Mesendoderm (in vitro differentiated cells): ENCODE measurements at regions not wholly inside any gene's neighbourhood (a gene's known extent, or its start where the extent isn't known, plus 50 kb on each side); places are given as distances from the start of the nearest gene placed in this dataset.
A peak's percentile ranks its signal among the peaks of the same experiment; 100 is the strongest.

Experiments
- DNase-seq: peaks from one replicate; pipeline ENCODE4 v3.0.0; 2013
- H2AK5ac ChIP-seq: 2 replicates; pipeline ENCODE4 v1.6.1; 2013; ENCODE audit warnings: low read length, inconsistent platforms
- H2BK120ac ChIP-seq: 2 replicates; pipeline ENCODE4 v1.6.1; 2013; ENCODE audit warnings: low read depth, mild to moderate bottlenecking, low read length, moderate library complexity, mixed read lengths
- H2BK15ac ChIP-seq: replicated peaks from 2 replicates; pipeline ENCODE4 v1.6.1; 2013; ENCODE audit warnings: low read depth, mild to moderate bottlenecking, moderate library complexity
- H2BK5ac ChIP-seq: 2 replicates; pipeline ENCODE4 v1.6.1; 2013; ENCODE audit warnings: low read length, inconsistent platforms
- H3K18ac ChIP-seq: 2 replicates; pipeline ENCODE4 v1.6.1; 2013; ENCODE audit warnings: mild to moderate bottlenecking, low read length, mixed read lengths
- H3K23ac ChIP-seq: one replicate; pipeline ENCODE4 v1.6.1; 2013; ENCODE audit warnings: low read length
- H3K27ac ChIP-seq: 2 replicates; pipeline ENCODE4 v1.5.1; 2013; ENCODE audit warnings: low read depth, mild to moderate bottlenecking, inconsistent platforms, low read length, moderate library complexity
- H3K27me3 ChIP-seq: 2 replicates; pipeline ENCODE4 v1.6.1; 2013; ENCODE audit warnings: low read length, control low read depth, mild to moderate bottlenecking, inconsistent platforms; ENCODE audit not compliant: insufficient read depth, poor library complexity
- H3K36me3 ChIP-seq: 2 replicates; pipeline ENCODE4 v1.6.1; 2013; ENCODE audit warnings: low read length, inconsistent platforms; ENCODE audit not compliant: control insufficient read depth, insufficient read depth
- H3K4ac ChIP-seq: one replicate; pipeline ENCODE4 v1.6.1; 2013; ENCODE audit warnings: low read depth, mild to moderate bottlenecking, low read length, moderate library complexity
- H3K4me1 ChIP-seq: 2 replicates; pipeline ENCODE4 v1.6.1; 2013; ENCODE audit warnings: low read depth, low read length, inconsistent platforms; ENCODE audit not compliant: control insufficient read depth
- H3K4me2 ChIP-seq: 2 replicates; pipeline ENCODE4 v1.6.1; 2013; ENCODE audit warnings: low read length
- H3K4me3 ChIP-seq: 2 replicates; pipeline ENCODE4 v1.5.1; 2013; ENCODE audit warnings: mild to moderate bottlenecking, low read length
- H3K56ac ChIP-seq: one replicate; pipeline ENCODE4 v1.6.1; 2013; ENCODE audit warnings: low read length
- H3K79me1 ChIP-seq: 2 replicates; pipeline ENCODE4 v1.6.1; 2013; ENCODE audit warnings: low read length, inconsistent platforms
- H3K79me2 ChIP-seq: 2 replicates; pipeline ENCODE4 v1.6.1; 2013; ENCODE audit warnings: mild to moderate bottlenecking, low read length; ENCODE audit not compliant: control insufficient read depth, insufficient read depth
- H3K9ac ChIP-seq: 2 replicates; pipeline ENCODE4 v1.6.1; 2013; ENCODE audit warnings: low read length, inconsistent platforms
- H4K5ac ChIP-seq: one replicate; pipeline ENCODE4 v1.6.1; 2013; ENCODE audit warnings: low read length
- H4K8ac ChIP-seq: one replicate; pipeline ENCODE4 v1.6.1; 2013; ENCODE audit warnings: low read depth, mild to moderate bottlenecking, control low read depth, low read length, moderate library complexity
- WGBS: extraction: QIAGEN DNeasy Blood & Tissue Kit; methylation state at CpG from one replicate; pipeline ENCODE4 v1.1.7; 2013; ENCODE audit warnings: low lambda C conversion rate, missing lambda C conversion rate; ENCODE audit not compliant: insufficient coverage; ENCODE audit errors: extremely low coverage; 5-methylcytosine and 5-hydroxymethylcytosine counted together

DNA sequence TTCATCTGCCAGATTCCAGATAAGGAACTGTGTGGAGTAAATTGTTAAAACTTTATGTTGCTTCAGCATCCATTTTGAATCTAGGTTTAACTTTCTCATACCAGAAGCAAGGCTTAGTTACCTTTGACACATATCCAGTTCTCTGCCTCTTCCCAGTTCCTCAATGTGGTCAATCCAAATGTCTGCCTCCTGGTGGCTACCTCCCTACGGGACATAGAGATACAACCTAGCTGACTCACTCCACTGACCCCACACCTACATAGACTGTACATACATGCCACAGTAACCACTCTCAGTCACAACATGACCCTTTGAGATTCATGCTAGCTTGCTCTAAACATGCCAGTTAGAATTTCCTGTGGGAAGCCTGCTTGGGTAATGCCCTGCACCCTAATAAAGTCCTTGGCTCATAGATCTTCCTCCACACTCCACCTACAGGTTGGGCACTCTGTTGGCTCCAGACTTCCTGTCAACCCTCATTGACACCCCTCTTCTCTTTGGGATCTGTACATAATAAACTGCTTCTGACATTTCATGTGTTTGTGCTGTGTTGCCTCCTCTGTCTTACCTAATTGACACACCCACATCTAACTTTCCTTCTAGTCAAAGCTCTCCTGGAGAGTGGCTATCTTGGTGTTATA lies 278.1 kb downstream of the HTR7 start:
- H3K4ac ChIP-seq: no peak overlapping the region
- no peak overlapping the region for H4K5ac ChIP-seq
- no peak overlapping the region for H2AK5ac ChIP-seq
- H3K36me3 ChIP-seq: no peaks in the 10 kb centered on the region
- H3K27me3 ChIP-seq: no peaks in the 10 kb centered on the region
- no peak overlapping the region for H3K4me2 ChIP-seq
- no peaks in the 10 kb centered on the region for H3K79me2 ChIP-seq
- no peak overlapping the region for H2BK15ac ChIP-seq
- no peak overlapping the region for H3K18ac ChIP-seq
- H3K56ac ChIP-seq: no peak overlapping the region
- no peak overlapping the region for H2BK120ac ChIP-seq
- DNase-seq: peak; percentile 82
- no peak overlapping the region for H4K8ac ChIP-seq
- H3K23ac ChIP-seq: no peak overlapping the region
- H2BK5ac ChIP-seq: no peak overlapping the region
- H3K27ac ChIP-seq: no peak overlapping the region
- no peak overlapping the region for H3K9ac ChIP-seq
- WGBS: no CpG with 5 or more reads among the region's 1 CpG
- H3K79me1 ChIP-seq: no peaks in the 10 kb centered on the region
- H3K4me1 ChIP-seq: no peaks in the 10 kb centered on the region
- no peak overlapping the region for H3K4me3 ChIP-seq

- H2BK120ac ChIP-seq: no peak overlapping the region
- no peak overlapping the region for H3K4me2 ChIP-seq
- no peak overlapping the region for H3K4ac ChIP-seq
- no peak overlapping the region for H2BK5ac ChIP-seq
- no peak overlapping the region for H3K9ac ChIP-seq
- H3K18ac ChIP-seq: no peak overlapping the region
- H3K79me1 ChIP-seq: no peaks in the 10 kb centered on the region
- no peak overlapping the region for H3K27ac ChIP-seq
- H2BK15ac ChIP-seq: no peak overlapping the region
- H4K8ac ChIP-seq: no peak overlapping the region
- DNase-seq: no peak
- H2AK5ac ChIP-seq: no peak overlapping the region
- no peak overlapping the region for H4K5ac ChIP-seq
- H3K56ac ChIP-seq: no peak overlapping the region
- H3K27me3 ChIP-seq: no peaks in the 10 kb centered on the region
- no CpG with 5 or more reads among the region's 3 CpGs for WGBS
- H3K4me3 ChIP-seq: no peak overlapping the region
- no peaks in the 10 kb centered on the region for H3K79me2 ChIP-seq
- no peak overlapping the region for H3K23ac ChIP-seq
- H3K4me1 ChIP-seq: no peaks in the 10 kb centered on the region
- H3K36me3 ChIP-seq: no peaks in the 10 kb centered on the region
Measured at GRCh38 chr10:90583416-90583815, 274.4 kb downstream of the HTR7 start.

GRCh38 chr10:90587081-90587491 lies 270.8 kb downstream of the HTR7 start:
- Histone ChIP-seq H4K8ac (no peak overlapping the region), H2BK5ac (no peak overlapping the region), H3K23ac (no peak overlapping the region), H3K4me1 (no peaks in the 10 kb centered on the region), H4K5ac (no peak overlapping the region), H3K79me1 (no peaks in the 10 kb centered on the region), H2BK120ac (no peak overlapping the region), H3K36me3 (no peaks in the 10 kb centered on the region), H3K18ac (no peak overlapping the region), H3K4me2 (no peak overlapping the region), H2AK5ac (no peak overlapping the region), H3K56ac (no peak overlapping the region), H2BK15ac (no peak overlapping the region), H3K4ac (no peak overlapping the region), H3K4me3 (no peak overlapping the region), H3K9ac (no peak overlapping the region), H3K27ac (no peak overlapping the region), H3K27me3 (no peaks in the 10 kb centered on the region), H3K79me2 (no peaks in the 10 kb centered on the region)
- WGBS: no CpG with 5 or more reads among the region's 1 CpG
- no peak for DNase-seq

DNA sequence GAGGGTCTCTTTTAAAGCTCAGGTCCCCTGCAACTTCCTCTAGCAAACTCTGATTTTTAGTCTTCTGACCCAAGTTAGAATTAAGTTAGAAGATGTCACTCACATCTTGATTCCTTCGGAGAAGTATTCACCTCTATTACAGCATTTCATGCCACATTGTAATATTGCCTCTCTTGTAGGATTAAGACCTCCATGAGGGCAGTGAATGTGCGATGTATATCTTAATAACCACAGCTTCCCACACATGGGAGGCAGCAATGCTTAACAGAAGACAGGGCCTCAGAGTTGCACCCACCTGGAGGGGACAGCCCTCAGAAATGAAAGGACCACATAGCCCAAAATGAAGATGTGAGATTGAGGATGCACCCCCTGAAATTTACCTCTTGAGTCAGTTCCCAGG lies 270.3 kb downstream of the HTR7 start:
- Histone ChIP-seq H3K23ac (no peak overlapping the region), H3K18ac (no peak overlapping the region), H3K27ac (no peak overlapping the region), H3K36me3 (no peaks in the 10 kb centered on the region), H3K56ac (no peak overlapping the region), H2BK120ac (no peak overlapping the region), H3K79me2 (no peaks in the 10 kb centered on the region), H2BK5ac (no peak overlapping the region), H3K4me1 (no peaks in the 10 kb centered on the region), H4K8ac (no peak overlapping the region), H3K4me2 (no peak overlapping the region), H3K79me1 (no peaks in the 10 kb centered on the region), H2BK15ac (no peak overlapping the region), H3K4me3 (no peak overlapping the region), H3K27me3 (no peaks in the 10 kb centered on the region), H3K9ac (no peak overlapping the region), H2AK5ac (no peak overlapping the region), H3K4ac (no peak overlapping the region), H4K5ac (no peak overlapping the region)
- no peak for DNase-seq
- no CpG with 5 or more reads among the region's 2 CpGs for WGBS

- Histone ChIP-seq H3K9ac (no peak overlapping the region), H2BK15ac (no peak overlapping the region), H3K18ac (no peak overlapping the region), H3K36me3 (no peaks in the 10 kb centered on the region), H2BK120ac (no peak overlapping the region), H3K79me2 (no peaks in the 10 kb centered on the region), H3K27ac (no peak overlapping the region), H2BK5ac (no peak overlapping the region), H3K23ac (no peak overlapping the region), H4K8ac (no peak overlapping the region), H3K79me1 (no peaks in the 10 kb centered on the region), H3K27me3 (no peaks in the 10 kb centered on the region), H3K4me2 (no peak overlapping the region), H4K5ac (no peak overlapping the region), H3K4me3 (no peak overlapping the region), H3K56ac (no peak overlapping the region), H2AK5ac (no peak overlapping the region), H3K4me1 (no peaks in the 10 kb centered on the region), H3K4ac (no peak overlapping the region)
- DNase-seq: no peak
- no CpG with 5 or more reads among the region's 3 CpGs for WGBS
Measured at GRCh38 chr10:90588222-90588621, 269.6 kb downstream of the HTR7 start.

GRCh38 chr10:90589825-90590224 lies 268.0 kb downstream of the HTR7 start:
- no peaks in the 10 kb centered on the region for H3K79me2 ChIP-seq
- no CpG with 5 or more reads among the region's 3 CpGs for WGBS

More at GRCh38 chr10:90589825-90590224, 268.0 kb downstream of the HTR7 start:
- H3K18ac ChIP-seq: no peak overlapping the region
- H4K8ac ChIP-seq: no peak overlapping the region
- no peaks in the 10 kb centered on the region for H3K36me3 ChIP-seq
- no peak overlapping the region for H3K4me3 ChIP-seq
- no peak overlapping the region for H2AK5ac ChIP-seq
- H3K27me3 ChIP-seq: no peaks in the 10 kb centered on the region
- no peak overlapping the region for H4K5ac ChIP-seq
- H3K4me1 ChIP-seq: no peaks in the 10 kb centered on the region
- H3K79me1 ChIP-seq: no peaks in the 10 kb centered on the region
- no peak overlapping the region for H3K27ac ChIP-seq
- H3K9ac ChIP-seq: no peak overlapping the region
- H3K4ac ChIP-seq: no peak overlapping the region
- no peak overlapping the region for H3K56ac ChIP-seq
- H3K23ac ChIP-seq: no peak overlapping the region
- H2BK15ac ChIP-seq: no peak overlapping the region
- no peak for DNase-seq
- no peak overlapping the region for H2BK5ac ChIP-seq
- H2BK120ac ChIP-seq: no peak overlapping the region
- H3K4me2 ChIP-seq: no peak overlapping the region
